ENCODE measurements at regions not wholly inside any gene's neighbourhood (a gene's known extent, or its start where the extent isn't known, plus 50 kb on each side); places are given as distances from the start of the nearest gene placed in this dataset.

DNA sequence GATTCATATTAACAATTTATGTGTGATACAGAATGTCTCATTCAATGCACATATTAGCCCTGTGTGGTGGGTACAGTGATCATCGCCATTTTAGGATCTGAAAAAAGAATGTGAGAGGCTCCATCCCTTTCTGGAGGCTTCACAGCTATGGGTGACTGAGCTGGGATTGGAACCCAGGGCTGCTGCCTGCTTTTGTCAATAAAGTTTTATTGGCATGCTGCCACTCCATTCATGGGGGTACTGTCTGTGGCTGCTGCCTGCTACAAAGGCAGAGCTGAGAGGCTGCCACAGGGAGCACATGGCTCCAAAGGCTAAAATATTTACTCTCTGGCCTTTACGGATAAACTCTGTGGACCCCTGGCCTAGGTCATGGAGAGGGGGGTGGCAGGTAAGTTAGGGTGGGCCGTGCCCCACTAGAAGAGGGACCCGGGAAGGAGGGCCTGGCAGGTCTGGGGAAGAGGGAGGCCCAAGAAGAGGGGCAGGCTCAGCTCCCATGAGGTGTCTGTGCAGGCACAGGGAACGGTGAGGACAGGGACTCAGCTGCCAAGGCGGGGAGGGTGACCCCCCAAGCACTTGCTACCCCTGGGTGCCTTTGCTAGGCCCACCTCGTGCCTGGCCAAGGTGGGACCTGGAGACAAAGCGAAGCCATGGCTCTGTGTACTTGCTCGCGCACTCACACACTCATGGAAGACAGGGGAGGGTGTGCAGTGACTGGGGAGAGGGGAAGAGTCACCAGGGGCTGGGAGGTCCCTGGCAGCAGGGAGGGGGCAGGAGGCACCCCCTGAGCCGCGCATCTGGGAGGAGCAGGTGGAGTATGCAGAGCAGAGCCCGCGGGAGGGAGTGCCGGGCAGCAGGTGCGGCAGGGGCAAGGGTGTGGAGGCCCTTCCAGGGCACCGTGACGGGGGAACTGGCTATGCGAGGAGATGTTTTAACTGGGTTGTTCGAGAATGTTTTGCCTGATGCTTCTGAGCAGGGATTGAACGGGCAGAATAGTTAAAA, 335.3 kb downstream of the CTTN start:
- no peak for DNase-seq

DNA sequence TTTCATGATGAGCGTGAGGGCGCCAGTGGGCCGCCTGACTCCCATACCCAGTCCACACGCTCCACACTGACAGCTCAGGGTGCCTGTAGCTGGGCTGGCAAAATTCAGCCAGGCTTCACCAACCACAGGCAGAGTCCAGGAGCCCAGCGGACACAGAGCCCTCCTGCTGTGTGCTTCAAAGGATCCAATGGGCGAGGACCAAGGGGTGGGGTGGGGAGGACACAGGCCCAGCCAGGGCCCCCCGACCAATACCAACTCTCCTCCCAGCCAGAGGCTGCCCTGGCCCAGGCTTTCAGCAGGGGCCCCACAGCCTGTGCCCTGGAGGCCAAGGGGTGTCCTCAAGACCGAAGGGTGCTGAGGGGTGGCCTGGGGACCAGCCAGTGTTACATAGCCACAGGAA, 336.1 kb downstream of the CTTN start:
- DNase-seq = no peak

- DNase-seq = no peak
Measured at GRCh38 chr11:70734911-70735310, 336.6 kb downstream of the CTTN start.

- no peak for DNase-seq
Measured at GRCh38 chr11:70735976-70736375, 337.6 kb downstream of the CTTN start.

DNA sequence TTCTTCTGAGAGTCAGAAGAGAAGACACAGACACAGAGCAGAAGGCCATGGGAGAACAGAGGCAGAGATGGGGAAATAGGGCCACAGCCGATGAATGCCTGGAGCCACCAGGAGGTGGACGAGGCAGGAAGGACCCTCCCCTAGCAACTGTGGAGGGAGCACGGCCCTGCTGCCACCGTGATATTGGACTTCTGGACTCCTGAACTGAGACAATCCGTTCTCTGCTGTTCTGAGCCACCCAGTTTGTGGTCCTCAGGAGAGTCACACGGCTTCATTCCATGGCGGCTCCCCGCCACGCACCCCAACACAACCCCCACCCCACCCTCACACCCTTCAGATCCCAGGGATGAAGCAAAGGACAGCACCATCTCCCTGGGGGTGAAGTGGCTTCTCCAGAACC, 338.1 kb downstream of the CTTN start:
- no peak for DNase-seq

DNA sequence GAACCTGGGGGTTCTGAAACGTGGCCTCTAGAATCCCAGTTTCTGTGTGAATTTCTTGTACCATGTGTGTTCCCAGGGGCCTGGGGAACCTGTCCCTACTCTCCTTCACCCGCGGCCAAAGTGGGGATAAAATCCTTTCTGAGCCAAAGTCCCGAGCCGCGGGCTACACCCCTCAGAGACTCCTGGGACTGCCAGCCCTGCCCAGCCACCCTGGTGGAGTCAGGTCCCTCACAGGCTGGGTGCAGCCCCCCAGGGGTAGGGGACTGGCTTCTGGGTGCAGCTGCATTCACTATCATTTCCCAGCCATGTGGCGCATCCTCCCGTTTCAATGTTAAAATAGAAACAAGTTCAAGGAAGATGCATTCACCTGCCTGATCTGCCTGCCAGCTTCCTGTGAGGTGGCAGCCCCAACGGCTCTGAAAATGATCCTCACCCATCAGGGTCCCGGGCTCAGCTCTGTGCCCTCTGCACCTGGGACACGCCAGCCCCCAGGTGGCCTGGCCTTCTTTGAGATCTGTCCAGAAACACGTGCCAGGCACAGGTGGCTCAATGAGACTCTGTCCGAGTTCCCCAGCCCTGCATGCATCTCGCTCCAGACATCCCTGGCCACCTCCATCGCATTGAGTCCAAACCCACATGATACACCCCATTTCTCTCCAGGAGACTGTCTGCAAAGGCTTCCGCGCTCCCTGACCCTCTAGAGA, 338.8 kb downstream of the CTTN start:
- DNase-seq = no peak

DNA sequence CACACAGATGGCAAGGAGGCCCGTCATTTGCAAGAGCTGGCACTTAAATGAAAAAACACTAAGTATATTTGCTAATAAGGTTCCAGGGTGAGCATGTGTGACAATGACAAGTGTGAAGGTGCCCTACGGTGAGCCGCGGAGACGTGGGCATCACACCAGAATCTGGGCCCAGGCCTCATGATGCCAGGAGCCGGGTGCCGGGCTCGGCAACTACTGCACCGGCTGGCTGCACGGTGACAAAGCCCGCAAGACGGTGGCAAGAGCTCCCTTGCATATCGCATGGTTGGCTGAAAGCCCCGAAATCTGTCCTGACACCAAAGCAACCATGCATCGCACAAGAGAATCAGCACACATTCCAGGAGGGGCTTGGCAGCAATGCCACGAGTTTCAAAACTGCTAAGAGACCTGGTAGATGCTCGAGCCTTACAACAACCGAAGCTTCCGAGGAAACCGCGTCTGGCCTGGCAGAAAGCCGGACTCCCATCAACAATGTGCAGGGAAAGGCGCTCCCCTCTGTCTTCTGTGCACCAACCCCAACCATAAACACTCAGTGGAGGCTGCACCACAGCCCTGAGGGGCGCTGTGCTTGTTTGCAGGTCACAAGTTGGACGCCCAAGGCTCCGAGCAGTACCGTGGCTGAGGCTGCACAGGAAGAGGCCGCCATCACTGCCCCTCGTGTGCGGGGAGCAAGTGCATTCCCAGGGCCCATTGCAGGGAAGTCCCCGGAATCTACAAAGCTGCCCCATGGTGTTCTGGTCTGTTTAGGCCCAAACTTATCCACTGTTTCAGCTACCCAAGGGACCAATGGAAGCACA, 339.7 kb downstream of the CTTN start:
- DNase-seq = no peak

DNA sequence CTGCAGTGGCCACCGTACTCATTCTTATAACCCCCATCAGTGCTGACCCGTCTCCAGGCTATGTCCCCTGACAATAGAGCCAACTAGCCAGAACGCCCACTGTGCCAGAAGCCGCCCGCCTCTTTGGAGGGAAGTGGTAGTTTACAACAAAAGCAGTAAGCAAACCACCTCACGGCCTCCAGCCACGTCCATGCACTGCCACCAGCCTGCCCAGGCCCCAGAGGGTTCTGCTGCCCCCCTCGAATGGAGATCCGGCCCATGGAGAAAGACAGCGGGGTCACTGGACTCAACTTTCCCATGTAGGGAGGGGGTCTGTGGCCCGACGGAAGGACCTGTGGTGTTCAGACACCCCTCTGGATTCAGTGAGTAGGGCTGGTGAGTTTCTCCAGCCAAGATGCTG, 340.3 kb downstream of the CTTN start:
- no peak for DNase-seq

GRCh38 chr11:70739091-70739490, 340.8 kb downstream of the CTTN start:
- no peak for DNase-seq

GRCh38 chr11:70739811-70740487, 341.6 kb downstream of the CTTN start:
- no peak for DNase-seq

DNA sequence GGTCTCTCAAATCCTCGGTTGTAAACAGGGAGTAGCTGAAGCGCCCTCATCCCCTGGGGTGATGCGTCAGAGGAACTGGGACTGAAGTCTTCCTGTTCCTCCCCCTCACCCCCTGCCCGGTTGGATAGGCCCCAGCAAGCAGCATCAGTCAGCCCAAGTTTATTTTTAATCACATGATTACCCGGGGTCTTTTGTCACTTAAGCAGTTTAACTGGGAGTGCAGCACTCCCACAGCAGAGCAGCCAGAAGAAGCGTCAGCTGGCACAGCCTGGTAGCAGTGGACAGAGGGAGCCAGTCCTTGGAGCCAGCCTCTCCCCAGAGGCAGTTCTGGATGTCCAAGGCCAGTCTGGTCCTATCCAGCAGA, 342.1 kb downstream of the CTTN start:
- DNase-seq = no peak

- DNase-seq = no peak
Measured at GRCh38 chr11:70741085-70741484, 342.8 kb downstream of the CTTN start.

DNA sequence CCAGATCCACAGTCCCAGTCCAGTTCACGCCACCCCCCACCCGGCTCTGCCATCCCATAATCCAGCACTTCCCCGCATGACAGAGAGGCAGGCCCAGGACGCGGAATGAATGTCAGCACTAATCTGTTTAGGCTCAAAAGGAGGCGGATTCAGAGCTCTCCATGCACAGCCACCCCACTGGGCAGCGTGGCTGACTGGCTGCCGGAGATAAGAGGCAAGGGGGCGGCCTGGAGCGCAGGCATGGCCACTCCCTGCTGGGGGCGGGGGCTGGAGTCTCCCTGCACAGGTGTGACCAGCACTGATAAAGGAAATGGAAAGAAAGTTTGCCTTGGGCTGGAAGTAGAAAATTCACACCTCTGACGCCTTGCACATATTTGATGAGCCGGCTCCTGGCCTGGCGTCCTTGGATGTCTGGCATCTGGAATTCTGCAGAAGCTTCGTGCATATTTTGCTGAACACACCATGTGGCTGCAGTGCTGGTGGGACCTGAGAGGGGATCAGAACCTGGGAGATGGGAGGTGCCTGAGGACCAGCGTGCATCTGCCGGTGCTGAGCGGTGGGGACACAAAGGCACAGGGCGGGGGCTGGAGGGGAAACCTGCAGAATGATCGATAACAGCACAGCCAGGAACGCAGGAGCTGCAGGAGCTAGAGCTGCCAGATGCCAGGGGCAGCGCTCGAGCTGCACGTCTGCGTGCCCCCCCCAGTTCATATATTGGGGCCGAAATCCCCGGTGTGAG, 344.4 kb downstream of the CTTN start:
- DNase-seq = peak; percentile 82

DNA sequence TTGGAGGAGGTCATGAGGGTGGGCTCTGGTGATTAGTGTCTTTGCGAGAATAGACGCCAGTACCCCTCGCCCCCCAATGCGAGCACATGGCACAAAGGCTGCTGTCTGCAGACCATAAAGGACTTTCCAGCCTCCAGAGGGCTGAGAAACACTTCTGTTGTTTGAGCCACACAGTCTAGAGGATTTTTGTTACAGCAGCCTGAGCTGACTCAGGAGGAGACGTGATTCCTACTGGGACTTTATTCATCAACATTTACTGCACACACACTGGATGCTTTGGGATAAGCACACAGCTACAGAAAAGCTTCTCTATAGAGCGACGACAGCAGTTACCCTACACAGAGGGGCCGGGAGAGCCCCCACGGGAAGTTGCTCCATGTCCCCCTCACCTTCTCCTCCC, 345.0 kb downstream of the CTTN start:
- DNase-seq = no peak

- no peak for DNase-seq
Measured at GRCh38 chr11:70743941-70744351, 345.6 kb downstream of the CTTN start.

- no peak for DNase-seq
Measured at GRCh38 chr11:70744396-70745185, 346.3 kb downstream of the CTTN start.

DNA sequence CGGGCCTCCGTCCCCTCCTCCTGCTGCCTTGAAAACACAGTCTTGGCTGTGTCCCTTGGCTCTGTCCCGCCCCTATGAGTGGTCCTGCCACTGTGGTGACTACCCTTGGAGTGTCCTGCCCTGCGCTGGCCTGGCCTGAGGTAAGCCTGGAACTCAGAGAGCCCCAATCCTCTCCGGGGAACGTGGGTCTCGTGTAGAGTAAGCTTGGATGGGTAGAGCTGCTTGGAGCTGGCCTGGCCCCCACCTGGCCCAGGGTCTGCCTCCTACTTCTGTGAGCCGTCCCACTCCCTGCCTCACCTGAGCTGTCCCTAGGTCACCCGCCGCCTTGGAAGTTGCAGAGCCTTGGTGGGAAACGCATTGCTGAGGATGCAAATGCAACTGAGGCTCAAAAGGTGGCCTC, 347.1 kb downstream of the CTTN start:
- DNase-seq = no peak

DNA sequence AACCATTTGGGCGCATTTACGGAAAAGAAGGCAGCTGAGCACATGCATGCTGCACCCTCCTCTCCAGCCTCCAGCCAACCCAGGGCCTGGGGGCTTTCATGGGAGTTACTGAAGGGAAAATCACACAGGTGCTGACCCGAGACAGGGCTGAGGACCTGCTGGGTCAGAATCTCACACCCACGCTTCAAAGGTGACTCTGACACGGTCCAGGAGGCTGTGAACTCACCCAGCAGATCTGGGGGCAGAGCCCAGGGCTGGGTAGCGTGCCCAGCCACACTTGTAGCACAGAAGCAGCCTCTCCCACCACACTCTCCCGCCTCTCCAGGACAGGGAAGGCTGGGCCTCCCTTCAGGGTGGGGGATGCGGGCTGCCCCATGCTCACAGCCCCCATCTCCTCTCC, 347.6 kb downstream of the CTTN start:
- DNase-seq = no peak

GRCh38 chr11:70746351-70746750, 348.0 kb downstream of the CTTN start:
- no peak for DNase-seq

DNA sequence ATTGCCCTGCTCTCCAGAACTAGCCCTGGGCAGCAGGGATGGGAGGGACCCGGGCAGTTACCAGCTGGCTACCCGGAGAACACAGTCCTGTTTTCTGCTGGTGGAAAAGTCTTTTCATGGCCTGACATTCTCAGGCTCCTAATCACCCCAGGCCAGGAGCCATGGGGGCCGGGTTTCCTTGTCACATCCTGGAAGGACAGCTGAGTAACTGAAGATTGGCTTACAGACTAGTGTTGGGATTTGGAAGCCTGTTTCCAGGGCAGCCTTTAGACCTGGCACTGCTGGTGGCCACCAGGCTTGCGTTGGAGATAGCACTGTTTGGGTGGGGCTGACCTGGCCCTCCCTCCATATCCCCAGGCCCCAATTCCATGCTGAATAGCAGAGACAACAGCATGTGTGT, 349.0 kb downstream of the CTTN start:
- no peak for DNase-seq

- no peak for DNase-seq
Measured at GRCh38 chr11:70747921-70748320, 349.6 kb downstream of the CTTN start.
